Heart left ventricle (tissue), 13 donors: ENCODE measurements at regions not wholly inside any gene's neighbourhood (a gene's known extent, or its start where the extent isn't known, plus 50 kb on each side); places are given as distances from the start of the nearest gene placed in this dataset.

Source experiments
- CTCF ChIP-seq, 12 donors: fragments of 200-600 bp; sonication (generic) in 4 of 12; IDR thresholded peaks; one replicate each; pipeline versions ENCODE4 v1.5.0 to v1.8.0; 2018 to 2022; ENCODE audit warnings: antibody characterized with exemption in 12 of 12, mild to moderate bottlenecking in 5 of 12
- POLR2A ChIP-seq, 2 donors: fragments of 450-650 bp; IDR thresholded peaks; one replicate each; pipeline ENCODE4 v1.6.1; 2017; ENCODE audit warnings: antibody characterized with exemption in 2 of 2, mild to moderate bottlenecking in 2 of 2, moderate library complexity in 2 of 2
- donor health status: ischemic (EF 13 %, LVEDD 7.1; RV severe dilation, severe dysfunction).
- donor health status: DM: no; HTN: yes; CAD: no.
- donor health status: DM: no; HTN: no; CAD: no.
- donor health status: ischemic (EF 25% LVEDD 6.9; RV normal size, moderate dysfunction).
- donor health status: ischemic (EF 25% LVEDD 5.7; RV mildly dilated, moderate dysfunction).
- donor health status: ischemic (EF 35%, LVEDD 5.7; RV mildly dilated, moderate dysfunction).
- donor health status: nonischemic (EF 11% LVEDD 7.7; RV severe dilation, severe dysfunction).
- donor health status: DM: yes; HTN: yes; CAD: no.
- donor health status: PGD.
- donor health status: ischemic (EF 29% LVEDD 5.4; RV normal size, mild dysfunction).
- donor health status: nonischemic (EF 23%, LVEDD 6.1; RV moderate dilation, normal function).

DNA sequence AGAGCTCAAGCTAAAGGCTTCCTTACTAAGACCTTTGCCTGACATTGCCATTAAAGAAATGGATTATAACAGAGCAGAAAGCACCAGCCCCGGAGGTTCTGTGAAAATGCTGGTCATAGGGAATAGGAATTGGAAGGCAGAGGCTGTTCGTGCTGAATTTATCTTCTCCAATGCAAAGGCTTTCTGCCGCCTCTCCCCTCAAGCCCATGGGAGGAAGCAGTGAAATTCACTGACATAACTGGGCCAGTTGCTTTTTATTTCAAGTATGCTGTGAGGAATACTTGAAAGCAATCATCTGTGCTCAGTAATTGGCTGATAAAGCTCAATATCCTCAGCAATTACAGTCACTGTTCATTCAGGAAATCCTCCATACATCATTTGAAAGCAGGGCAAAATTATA is 85.4 kb upstream of the LINC00305 start:
- TF ChIP-seq CTCF (IDR thresholded peaks at IDR 0.05) = no peak
- TF ChIP-seq POLR2A (IDR thresholded peaks at IDR 0.05) = no peak
